Medulla oblongata (tissue), 1 donor: ENCODE measurements at regions not wholly inside any gene's neighbourhood (a gene's known extent, or its start where the extent isn't known, plus 50 kb on each side); places are given as distances from the start of the nearest gene placed in this dataset.
"Not testable (repeated sequence)": the region's sequence is repeated elsewhere in the genome, so short reads cannot be mapped to it uniquely, and the experiment has no call there.

ENCODE experiments used
- DNase-seq: peaks from one replicate; pipeline ENCODE4 v3.0.0-alpha.2; 2015; ENCODE audit errors: extremely low spot score

DNA sequence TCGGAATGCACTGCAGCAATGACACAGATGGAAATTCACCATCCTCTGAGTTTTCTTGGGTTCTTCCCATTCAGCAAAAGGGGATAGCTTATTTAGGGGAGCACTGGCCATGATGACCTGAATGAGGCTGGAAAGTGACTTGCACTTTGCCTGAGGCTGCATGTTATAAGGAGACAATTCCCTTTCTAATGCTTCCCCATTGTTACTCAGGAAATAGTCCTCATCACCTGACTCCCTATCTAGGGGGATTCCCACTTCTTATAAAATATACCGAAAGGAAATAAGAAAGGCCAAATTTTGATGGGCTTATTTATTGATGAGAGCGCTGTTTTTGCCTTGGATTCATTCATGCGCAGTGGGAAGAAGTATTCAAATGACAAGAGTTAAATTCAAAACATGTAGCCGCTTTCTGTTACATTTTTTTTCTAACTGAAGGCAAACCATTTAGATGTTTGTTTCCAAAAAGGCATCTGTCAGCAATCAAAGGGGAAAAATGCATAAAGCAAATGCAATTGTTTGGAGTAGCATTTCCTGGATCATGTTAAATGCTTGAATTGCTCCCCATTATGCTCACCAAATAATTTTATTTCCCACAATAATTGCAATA lies 220.3 kb upstream of the NFIA start:
- no peak for DNase-seq

DNA sequence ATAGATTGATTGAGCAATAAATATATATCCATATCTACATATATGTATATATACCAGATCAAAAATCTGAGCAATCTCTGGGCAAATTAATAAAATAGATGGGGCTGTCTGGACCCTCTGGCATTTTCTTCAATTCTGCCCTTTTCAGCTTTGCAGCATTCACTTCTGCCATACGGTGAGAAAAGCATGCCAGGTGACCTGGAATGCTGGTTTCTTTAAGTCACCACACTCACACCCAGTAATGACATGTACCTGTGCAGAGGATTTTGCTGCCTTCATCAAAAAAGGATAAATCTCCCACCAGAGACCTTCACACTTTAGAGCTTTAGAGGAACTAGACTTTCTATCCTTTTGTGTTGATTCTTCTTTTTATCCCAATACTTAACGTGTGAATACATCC lies 223.2 kb upstream of the NFIA start:
- no peak for DNase-seq

DNA sequence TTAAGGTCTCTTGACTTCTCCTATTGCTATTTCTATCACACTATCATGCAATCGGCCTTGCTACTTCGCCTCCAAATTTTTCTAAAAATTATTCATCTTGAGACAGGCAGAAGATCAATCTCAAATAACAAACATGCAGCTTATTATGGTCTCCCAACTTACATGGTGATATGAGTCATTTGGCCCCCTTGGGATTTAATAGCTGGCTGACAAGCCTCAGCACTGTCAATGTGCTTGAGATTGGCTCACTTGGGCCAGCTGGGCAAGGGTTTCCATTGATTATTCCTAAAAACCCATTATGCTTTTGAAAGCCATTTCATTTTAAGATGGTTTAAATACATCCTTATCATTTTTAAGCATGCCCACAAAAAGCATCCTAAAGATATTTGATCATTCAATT lies 224.5 kb upstream of the NFIA start:
- DNase-seq, result no peak

DNA sequence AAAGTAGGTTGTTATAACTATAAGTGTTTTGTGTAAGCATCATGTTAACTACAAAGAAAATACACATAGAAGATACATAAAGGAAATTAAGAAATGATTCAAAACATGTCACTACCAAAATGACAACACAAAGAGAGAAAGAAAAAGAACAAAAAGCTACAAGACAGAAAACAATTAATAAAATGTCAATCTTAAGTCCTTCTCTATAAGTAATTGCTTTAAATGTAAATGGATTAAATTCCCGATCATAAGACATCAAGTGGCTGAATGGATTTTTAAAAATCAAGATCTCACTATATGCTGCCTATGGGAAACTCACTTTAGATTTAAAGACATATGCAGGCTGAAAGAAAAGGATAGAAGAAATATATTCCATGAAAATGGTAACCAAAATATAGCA lies 232.3 kb upstream of the NFIA start:
- no peak for DNase-seq

DNA sequence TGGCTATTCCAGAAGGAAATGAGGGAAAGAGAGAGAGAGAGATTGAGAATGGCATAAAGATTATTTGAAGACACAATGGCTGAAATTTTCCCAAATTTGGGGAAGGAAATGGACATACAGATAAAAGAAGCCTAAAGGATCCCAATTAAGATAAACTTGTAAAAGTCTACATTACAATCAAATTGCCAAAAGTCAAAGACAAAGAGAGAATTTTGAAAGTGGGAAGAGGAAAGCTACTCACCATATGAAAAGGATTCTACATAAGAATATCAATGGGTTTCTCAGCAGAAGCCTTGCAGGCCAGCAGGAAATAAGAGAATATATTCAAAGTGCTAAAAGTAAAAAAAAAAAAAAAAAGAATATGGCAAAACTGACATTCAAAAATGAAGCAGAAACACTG lies 233.0 kb upstream of the NFIA start:
- no peak for DNase-seq

DNA sequence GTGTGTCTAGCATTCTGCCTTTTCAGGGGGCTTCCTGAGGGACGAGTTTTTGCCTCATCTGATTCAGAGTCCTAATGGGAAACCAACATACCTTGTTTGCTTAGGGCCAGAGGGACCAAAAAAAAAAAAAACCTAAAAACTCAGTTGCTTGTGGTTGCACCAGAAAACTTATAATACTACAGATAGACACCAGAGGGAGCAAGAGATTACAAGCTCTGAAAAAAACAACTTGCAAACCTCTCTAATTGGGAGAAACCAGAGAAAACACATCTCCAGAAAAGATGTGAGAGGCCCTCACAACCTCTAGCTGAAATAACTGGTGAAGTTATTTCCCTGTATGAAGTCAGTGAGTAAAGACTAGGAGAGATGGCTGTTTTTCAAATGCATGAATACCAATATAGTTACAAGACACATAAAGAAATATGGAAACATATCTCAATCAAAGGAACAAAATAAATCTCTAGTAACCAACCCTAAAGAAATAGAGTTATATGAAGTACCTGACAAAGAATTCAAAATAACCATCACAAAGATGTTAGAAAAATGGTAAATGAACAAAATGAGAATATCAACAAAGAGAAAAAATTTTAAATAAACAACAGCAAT lies 233.7 kb upstream of the NFIA start:
- DNase-seq, result no peak

DNA sequence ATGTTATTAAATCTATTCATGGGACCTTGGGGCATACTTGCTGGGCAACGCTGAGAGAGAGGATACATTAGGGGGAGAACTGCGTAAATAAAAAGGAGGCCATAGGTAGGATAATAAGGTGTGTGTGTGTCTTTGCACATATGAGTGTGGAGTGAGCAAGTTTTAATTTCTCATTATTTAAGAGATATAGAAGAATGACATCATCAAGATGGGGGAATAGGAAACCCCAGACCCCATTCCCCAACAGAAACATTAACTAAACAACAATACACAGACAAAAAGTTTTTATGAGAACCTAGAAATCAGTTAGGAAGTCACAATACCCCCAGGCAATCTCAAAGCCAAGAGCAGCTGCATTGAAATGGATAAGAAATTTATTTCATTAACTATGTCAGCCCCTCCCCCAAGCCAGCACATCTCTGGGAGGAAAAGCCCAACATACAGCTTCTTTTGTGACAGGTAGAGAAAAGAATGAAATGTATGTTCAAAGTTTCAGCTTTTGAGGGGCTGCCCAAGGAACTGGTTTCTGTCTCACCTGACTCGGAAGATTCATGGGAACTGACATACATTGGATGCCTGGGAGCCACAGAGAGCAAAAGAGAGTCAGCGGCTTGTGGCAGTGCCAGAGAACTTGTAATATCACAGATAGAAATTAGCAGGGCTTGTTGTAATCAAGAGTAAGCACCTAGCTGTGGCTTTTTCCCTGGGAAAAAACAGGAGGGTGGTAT lies 234.3 kb upstream of the NFIA start:
- DNase-seq, result no peak

DNA sequence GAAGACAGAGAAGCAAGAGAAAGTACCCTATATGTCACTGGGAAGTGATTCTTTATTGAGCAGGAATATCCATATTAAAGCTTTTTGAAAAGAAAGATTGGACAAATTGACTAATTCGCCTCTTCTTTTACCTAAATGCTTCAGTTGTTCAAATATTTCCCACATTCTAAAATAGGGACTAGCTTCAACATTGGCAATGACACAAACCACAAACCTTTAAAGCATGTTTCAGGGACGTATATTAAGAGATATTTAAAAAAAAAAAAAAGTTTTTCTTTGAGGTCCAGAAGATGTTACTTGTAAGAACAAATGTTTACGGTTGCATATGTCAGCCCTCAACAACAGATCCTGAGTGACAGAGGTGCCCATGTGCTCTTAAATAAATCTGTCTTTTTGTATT lies 235.0 kb upstream of the NFIA start:
- DNase-seq, result no peak

DNA sequence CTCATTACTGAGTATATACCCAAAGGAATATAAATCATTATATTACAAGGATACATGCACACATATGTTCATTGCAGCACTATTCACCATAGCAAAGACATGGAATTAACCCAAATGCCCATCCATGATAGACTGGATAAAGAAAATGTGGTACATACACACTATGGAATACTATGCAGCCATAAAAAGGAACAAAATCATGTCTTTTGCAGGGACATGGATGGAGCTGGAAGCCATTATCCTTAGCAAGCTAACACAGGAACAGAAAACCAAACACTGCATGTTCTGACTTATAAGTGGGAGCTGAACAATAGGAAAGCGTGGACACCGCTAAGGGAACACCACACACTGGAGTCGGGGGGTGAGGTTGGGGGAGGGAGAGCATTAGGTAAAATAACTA lies 236.7 kb upstream of the NFIA start:
- not testable (repeated sequence) for DNase-seq

DNA sequence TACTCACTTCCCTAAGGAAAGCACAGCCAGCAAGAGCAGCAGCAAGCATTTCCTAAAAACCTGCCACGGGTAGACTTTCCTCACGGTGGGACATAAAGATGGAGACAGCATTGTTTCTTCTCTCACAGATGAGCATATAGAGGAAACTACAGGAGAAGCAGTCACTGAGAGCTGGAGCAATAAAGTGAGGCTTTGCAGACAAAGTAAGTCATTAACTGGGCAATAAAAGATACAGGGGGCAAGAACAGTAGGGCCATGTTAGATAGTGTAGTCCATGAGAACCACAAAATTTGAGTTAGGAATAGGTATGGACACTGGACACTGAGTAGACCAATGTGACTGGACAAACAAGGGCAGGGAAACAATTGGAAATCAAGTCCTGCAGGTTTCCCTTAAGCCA lies 240.1 kb upstream of the NFIA start:
- no peak for DNase-seq

DNA sequence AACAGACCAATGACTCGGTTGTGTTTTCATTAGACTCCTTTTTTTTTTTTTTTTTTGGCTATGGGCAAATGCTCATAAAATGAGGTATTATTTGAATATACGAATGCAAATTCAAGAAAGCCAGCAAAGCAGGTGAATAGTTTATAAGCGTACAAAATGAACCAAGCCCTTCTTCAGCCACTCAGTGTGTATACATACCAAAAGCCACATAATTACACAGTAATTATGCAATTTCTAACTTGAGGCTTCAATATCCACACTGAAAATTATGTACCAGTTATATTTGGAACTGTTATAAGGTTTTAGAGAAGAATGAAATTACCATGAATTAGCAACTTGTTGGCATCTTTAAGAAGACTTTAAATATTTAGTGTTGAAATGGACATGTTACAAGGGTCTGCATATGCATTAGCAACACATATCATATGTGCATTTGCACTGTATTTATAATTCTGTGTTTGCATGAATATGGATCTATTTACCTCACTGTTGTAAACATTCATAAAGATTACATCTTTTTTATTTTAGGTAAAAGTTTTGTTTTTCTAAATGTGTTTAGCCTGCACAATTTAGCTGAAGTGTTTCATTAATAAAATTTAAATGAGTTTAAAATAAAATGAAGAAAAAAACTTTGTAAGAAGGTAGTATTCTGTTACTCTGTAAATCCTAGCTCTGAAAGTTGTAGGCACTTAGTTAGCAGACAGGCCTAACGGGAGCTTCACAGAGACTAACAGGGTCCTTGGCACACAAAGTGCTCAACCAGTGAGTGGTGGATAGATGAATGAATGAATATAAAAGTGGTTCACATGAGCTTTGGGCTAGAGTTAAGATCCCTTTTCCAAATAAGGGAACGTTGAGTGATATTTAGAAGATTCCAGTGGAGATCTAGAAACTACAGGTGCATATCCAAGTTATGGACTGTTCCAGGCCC lies 241.0 kb upstream of the NFIA start:
- DNase-seq, result no peak

DNA sequence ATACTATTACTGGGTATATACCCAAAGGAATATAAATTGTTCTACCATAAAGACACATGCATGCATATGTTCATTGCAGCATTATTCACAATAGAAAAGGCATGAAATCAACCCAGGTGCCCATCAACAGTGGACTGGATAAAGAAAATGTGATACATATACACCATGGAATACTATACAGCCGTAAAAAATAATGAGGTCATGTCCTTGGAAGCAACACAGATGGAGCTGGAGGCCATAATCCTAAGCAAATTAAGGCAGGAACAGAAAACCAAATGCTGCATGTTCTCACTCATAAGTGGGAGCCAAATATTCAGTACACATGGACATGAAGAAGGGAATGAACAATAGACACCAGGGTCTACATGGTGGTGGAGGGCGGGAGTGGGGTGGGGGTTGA lies 241.9 kb upstream of the NFIA start:
- not testable (repeated sequence) for DNase-seq

DNA sequence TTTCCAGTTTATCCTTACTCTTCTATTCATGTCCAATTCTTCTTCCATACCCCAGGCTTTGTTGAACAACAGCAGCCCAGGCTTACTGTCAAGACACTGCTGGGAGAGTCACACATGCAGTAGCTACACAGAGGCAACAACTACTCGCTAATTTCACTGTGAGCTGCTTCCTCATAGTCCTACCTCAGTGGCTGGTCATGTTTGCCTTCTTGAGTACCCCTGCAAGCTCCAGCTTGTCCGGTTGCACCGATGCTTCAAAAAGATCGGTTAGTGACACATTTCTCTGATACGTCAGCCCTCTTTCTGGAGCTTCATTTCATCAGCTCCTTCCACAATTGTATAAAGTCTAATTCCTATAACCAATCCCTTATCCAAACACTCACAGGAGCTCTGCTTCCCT lies 246.7 kb upstream of the NFIA start:
- DNase-seq, result no peak

DNA sequence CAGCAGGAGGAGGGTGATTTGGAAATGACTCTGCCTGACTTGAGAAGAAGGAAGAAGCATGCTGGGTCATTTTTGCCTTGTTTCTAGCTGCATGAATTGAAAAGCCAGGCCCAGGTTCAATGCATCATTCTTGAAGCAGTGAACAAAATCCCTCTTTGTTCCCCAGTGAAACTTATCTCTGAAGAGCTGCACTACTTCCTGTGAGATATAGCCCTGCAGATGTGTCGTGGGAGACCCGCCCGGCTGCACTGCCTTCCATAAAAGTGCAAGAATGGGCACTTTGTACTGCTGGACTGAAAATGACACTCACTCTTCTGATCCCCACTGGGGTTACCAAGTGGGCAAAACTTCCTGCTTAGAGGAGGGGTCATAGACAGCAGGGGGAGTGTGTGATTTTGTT lies 249.2 kb upstream of the NFIA start:
- DNase-seq, result peak; percentile 22

DNA sequence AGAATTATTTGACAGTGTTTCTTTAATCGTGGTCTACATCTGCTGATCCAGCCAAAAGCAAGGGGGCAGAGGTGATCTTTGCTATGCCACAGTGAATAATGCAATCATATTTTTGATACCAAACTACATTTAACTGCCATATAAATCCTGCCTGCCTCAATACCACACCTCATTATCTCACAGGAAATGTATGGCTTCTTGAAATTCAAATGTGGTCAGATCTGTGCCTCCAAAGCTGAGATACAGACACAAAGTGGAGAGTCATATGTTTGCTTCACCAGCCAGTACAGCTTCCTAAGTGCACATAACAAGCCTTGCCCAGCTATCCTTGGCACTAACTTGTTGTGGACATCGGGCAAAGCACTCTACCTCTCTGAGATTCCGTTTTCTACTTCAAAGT lies 250.0 kb upstream of the NFIA start:
- DNase-seq, result no peak

DNA sequence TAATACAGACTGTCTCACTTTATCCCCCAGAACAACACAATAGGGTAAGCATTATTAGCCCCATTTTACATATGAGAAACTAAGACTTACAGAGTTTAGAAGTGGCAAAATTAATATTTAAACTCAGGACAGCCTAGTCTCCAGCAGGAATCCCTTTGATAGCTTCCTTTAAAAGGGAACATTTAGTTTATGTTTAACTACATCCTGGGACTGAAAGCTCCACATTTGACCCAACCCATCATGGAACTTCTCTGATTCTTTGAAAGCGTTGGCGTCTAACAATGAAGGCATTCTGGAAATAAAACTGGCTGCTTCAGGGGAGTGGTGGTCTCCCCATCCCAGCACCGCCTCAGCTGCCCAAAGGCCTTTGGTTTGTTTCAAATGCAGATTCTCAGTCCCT lies 250.6 kb upstream of the NFIA start:
- DNase-seq, result no peak

DNA sequence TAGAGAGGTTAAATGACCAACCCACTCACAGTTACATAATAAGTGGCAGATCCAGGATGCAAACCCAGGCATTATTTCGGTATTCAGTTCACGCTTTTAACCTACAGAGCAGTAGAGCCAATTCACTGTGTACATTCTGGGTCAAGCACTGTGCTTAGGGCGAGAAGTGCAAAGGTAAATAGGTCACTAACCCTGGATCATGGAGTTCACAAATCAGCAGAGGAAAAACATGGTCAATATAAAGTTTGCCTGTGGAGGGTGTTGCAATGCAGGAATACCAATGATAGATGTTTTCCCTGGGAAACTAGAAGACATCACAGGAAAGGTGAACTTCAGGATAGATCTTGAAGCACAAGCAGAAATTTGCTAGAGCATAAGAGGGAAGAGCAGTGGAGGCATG lies 253.4 kb upstream of the NFIA start:
- no peak for DNase-seq

DNA sequence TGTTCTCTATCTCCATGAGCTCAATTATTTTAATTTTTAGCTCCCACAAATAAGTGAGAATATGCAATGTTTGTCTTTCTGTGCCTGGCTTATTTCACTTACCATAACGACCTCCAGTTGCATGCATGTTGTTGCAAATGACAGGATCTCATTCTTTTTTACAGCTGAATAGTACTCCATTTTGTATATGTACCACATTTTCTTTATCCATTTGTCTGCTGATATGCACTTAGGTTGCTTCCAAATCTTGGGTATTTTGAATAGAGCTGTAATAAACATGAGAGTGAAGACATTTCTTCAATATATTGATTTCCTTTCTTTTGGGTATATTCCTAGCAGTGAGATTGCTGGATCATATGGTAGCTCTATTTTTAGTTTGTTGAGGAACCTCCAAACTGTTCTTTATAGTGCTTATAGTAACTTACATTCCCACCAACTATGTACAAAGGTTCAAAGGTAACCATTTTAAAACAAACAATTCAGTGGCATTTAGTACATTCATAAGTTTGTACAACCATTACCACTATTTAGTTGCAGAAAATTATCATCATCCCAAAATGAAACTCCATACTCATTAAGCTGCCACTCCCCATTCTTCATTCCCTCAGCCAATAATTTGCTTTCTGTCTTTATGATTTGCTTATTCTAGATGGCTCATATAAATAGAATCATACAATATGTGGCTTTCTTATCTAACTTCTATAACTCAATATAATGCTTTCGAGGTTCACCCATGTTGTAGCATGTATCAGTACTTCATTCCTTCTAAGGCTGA lies 255.9 kb upstream of the NFIA start:
- no peak for DNase-seq

DNA sequence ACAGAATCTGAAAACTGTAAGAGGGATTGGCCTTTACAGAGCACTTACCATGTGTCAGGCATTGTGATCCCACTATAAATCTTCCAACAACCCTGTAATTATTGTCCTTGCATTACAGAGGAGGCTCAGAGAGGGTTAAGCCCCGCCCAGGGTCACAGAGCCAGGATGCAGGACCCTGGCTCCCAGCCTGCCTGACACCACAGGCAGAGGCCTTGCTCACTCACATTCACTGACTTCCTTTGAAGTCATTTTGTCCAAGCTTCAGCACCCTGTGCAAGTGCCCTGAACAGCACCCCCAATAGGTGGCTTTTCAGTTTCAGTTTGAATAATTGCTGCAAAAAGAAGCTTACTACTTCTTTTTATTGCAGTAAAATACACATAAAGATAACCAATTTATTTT lies 256.8 kb upstream of the NFIA start:
- no peak for DNase-seq

DNA sequence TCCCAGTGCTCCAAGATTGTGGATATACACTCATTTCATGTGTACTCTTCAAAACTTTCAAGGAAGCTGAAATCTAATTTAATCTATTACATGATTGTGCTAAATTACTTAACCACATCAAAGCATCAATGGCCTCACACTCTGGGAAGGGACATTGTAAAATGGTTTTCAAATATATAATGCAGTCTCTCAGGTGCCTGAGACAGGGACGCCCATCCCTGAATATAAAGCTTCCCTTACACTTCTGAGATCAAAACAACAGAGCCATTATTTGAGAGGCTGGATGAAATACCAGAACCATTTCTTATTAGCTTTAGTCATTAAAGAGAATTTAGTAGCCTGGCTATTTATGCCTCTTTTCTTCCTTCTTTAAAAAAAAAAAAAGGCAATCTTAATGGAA lies 259.2 kb upstream of the NFIA start:
- no peak for DNase-seq

DNA sequence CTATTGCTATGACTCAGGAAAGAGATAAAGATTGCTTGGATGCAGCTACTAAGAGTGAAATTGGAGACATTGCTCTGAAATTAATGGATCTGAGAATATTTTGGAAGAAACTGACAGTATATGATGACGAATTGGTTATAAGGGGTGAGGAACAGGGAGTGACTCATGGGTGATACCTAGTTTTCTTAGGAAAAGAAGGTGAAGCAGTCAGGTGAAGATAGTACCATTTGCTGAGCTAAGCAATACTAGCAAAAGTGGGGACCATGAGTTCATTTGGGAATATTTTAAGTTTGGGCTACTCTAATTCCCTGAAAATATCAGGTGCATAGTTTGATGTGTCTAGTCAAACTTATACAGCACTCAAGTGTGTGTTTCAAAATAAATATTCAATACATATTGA lies 260.1 kb upstream of the NFIA start:
- DNase-seq, result no peak

DNA sequence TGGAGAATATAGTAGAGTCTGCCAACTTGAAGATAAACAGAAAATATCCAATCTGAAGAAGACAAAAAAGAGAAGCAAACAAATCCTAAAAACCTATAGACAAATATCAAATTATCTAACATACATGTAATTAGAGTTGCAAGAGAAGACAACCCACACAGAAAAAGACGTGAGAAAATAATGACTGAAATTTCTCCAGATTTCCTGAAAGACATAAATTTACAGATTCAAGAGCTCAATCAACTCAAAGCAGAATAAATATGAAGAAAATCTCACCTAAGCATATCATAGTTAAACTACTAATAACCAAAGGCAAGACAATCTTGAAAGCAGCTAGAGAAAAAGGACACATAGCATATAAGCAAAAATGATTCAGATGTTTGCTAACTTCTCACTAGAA lies 261.2 kb upstream of the NFIA start:
- no peak for DNase-seq
